HUES64 (cell line): ENCODE measurements at regions not wholly inside any gene's neighbourhood (a gene's known extent, or its start where the extent isn't known, plus 50 kb on each side); places are given as distances from the start of the nearest gene placed in this dataset.
A peak's percentile ranks its signal among the peaks of the same experiment; 100 is the strongest.

Source experiments
- H3K27ac ChIP-seq: 2 replicates; pipeline ENCODE4 v1.7.0; 2013; ENCODE audit warnings: low read depth, low read length, inconsistent platforms
- H3K27me3 ChIP-seq: 2 replicates; pipeline ENCODE4 v1.6.1; 2013; ENCODE audit warnings: mild to moderate bottlenecking, low read length; ENCODE audit not compliant: insufficient read depth
- H3K36me3 ChIP-seq: 2 replicates; pipeline ENCODE4 v1.6.1; 2013; ENCODE audit warnings: mild to moderate bottlenecking, low read length; ENCODE audit not compliant: insufficient read depth
- H3K4me1 ChIP-seq: 2 replicates; pipeline ENCODE4 v1.6.1; 2013; ENCODE audit warnings: mild to moderate bottlenecking, low read length, moderate library complexity; ENCODE audit not compliant: insufficient read depth
- H3K4me3 ChIP-seq: 2 replicates; pipeline ENCODE4 v1.5.1; 2013; ENCODE audit warnings: mild to moderate bottlenecking, low read length, moderate library complexity
- H3K9ac ChIP-seq: 2 replicates; pipeline ENCODE4 v1.6.1; 2013; ENCODE audit warnings: mild to moderate bottlenecking, low read depth, low read length
- H3K9me3 ChIP-seq: 2 replicates; pipeline ENCODE4 v1.6.1; 2013; ENCODE audit warnings: low read depth, low read length; ENCODE audit not compliant: insufficient read depth
- WGBS: fragments of 150-250, 120-280 bp; methylation state at CpG from one replicate; pipeline ENCODE4 v1.1.7; 2013; ENCODE audit warnings: missing lambda C conversion rate; 5-methylcytosine and 5-hydroxymethylcytosine counted together

DNA sequence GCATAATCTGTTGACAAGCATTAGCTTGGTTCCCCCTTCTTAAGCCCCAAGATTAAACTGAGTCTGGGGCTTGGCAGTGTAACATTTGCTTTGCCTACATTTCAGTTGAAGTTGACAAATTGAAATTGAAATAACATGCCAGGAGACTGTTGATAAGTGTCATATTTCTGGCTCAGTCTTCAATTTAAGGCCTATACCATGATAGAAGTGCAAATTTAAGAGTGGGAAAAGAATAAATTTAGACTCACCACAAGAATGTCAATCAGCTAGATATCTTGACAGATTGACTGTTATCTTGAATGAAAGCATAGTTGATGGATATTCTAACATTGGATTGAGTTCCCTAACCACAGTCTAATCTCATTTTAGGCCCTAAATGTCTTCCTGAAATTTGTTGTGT is 117.6 kb downstream of the MAGEB17 start:
- Histone ChIP-seq H3K9ac (no peak overlapping the region), H3K36me3 (no peaks in the 10 kb centered on the region), H3K27me3 (no peaks in the 10 kb centered on the region), H3K4me3 (no peak overlapping the region), H3K27ac (no peak overlapping the region), H3K9me3 (no peaks in the 10 kb centered on the region), H3K4me1 (no peaks in the 10 kb centered on the region)

DNA sequence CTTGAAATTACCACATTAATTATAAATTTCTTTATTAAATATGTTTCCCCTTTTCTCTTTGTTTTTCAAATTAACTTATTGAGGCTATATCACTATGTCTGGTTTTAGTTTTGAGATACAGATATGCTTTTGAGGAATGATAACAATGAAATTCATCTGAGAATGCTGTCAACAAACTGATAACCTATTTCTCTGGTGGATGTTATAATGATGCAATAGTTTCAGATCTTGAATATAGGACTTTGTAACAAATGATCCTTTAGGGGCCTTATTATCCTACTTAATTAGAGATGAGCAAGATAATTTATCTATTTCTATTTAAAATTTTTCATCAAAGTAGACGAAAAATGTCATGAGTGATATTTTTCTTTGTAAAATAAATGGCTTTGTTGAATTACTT is 123.7 kb downstream of the MAGEB17 start:
- Histone ChIP-seq H3K9ac (no peak overlapping the region), H3K36me3 (no peaks in the 10 kb centered on the region), H3K4me3 (no peak overlapping the region), H3K27ac (no peak overlapping the region), H3K4me1 (0 out of 2 replicates have a peak, but pooled peaks cover 5% of the 10 kb centered on the region), H3K27me3 (no peaks in the 10 kb centered on the region), H3K9me3 (no peaks in the 10 kb centered on the region)
- no CpG with 5 or more reads among the region's 1 CpG for WGBS

DNA sequence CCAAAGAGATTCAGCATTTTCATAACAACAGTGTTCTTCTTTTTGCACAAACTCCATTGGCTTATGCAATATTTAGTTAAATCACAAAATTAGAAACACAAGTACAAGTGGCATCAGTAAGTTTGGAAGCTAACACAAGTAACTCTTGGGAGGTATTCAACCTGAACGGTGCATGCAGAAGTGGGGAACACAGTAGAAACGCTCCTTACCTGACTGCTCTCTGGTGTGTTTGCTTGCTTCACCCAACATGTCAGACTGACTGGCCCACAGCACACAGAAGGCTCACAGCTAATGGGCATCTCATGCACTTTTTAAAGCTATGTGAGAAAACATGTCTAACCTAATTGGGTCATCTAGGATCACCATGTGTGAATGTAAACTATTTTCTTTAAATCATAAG is 133.6 kb downstream of the MAGEB17 start:
- Histone ChIP-seq H3K27ac (no peak overlapping the region), H3K4me3 (no peak overlapping the region), H3K4me1 (no peaks in the 10 kb centered on the region), H3K9ac (no peak overlapping the region), H3K9me3 (no peaks in the 10 kb centered on the region), H3K36me3 (no peaks in the 10 kb centered on the region), H3K27me3 (no peaks in the 10 kb centered on the region)
- WGBS = 97% methylated on average over 2 of the region's 2 CpGs

DNA sequence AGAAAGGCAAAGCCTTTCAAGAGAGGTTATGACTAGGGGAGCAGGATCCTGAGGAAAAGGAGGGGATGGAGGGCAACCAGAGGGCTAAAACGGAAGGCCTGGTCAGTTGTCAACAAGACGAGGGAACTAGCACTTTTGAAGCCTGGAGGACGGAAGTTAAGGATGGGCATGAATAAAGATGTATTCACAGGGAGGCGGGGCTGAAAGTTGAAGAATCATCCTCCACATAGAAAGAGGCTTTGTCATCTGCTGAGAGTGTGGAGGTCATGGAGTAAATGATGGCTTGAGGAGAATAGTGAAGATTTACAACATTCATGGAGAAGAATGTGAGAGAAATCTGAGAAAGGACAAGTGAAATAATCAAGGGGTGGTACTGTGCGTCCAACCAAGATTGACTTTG is 137.5 kb downstream of the MAGEB17 start:
- H3K36me3 ChIP-seq = no peaks in the 10 kb centered on the region
- no peaks in the 10 kb centered on the region for H3K27me3 ChIP-seq
- no peaks in the 10 kb centered on the region for H3K4me1 ChIP-seq
- no peak overlapping the region for H3K4me3 ChIP-seq
- no peak overlapping the region for H3K27ac ChIP-seq
- H3K9me3 ChIP-seq = no peaks in the 10 kb centered on the region
- WGBS = 87% methylated on average over 5 of the region's 5 CpGs
- no peak overlapping the region for H3K9ac ChIP-seq

DNA sequence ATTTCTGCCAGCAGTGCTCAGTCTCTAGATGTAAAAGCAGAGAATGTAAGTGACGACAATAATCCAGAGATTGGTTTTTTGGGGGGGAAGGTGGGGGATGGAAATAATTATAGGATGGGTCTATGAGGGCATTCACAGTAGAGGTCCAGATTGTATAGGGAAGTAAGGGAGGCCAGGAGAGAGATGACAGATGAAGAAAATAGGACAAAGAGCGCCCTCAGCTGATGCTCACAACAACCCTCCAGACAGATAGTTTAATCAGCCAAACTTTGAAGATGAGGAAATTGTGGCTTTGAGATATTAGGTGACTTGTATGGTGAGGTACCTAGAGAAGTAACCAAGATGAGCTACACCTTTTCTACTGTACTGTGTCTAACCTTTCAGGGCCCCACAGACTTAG is 137.9 kb downstream of the MAGEB17 start:
- Histone ChIP-seq H3K4me1 (no peaks in the 10 kb centered on the region), H3K27me3 (no peaks in the 10 kb centered on the region), H3K4me3 (no peak overlapping the region), H3K9me3 (no peaks in the 10 kb centered on the region), H3K27ac (no peak overlapping the region), H3K9ac (no peak overlapping the region), H3K36me3 (no peaks in the 10 kb centered on the region)
- 97% methylated on average over 2 of the region's 2 CpGs for WGBS

DNA sequence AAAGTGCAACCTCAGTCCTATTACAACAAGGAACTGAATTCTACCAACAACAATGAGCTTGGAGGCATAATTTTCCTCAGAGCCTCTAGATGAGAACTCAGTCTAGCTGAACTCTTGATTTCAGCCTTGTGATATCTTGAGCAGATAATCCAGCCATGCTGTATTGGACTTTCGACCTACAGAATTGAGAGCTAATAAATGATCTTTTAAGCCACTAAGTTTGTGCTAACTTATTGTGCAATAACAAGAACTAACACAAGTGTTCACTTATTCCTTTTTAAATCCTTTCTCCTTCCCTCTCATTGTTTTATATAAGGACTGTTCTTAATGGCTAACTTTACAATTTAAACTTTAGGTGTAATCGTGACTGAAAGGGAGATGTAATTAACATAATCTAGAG is 140.7 kb downstream of the MAGEB17 start:
- H3K4me3 ChIP-seq = no peak overlapping the region
- 94% methylated on average over 2 of the region's 2 CpGs for WGBS
- no peaks in the 10 kb centered on the region for H3K9me3 ChIP-seq
- H3K36me3 ChIP-seq = no peaks in the 10 kb centered on the region
- H3K27ac ChIP-seq = no peak overlapping the region
- peaks cover 9% of the 10 kb centered on the region; the same call in 1 of the 2 replicates for H3K4me1 ChIP-seq
- no peaks in the 10 kb centered on the region for H3K27me3 ChIP-seq
- H3K9ac ChIP-seq = no peak overlapping the region

DNA sequence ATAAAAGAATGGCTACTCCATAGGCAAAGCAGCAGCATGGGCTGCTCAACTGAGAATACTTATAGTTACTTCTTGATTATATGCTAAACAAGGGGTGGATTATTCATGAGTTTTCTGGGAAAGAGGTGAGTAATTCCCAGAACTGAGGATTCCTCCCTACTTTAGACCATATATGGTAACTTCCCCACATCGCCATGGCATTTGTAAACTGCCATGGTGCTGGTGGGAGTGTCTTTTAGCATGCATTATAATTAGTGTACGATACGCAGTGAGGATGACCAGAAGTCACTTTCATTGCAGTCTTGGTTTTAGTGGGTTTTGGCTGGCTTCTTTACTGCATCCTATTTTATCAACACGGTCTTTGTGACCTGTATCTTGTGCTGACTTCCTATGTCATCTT is 141.5 kb downstream of the MAGEB17 start:
- Histone ChIP-seq H3K4me3 (no peak overlapping the region), H3K4me1 (peaks cover 15% of the 10 kb centered on the region; the same call in 1 of the 2 replicates), H3K36me3 (no peaks in the 10 kb centered on the region), H3K27ac (no peak overlapping the region), H3K9me3 (no peaks in the 10 kb centered on the region), H3K9ac (no peak overlapping the region), H3K27me3 (no peaks in the 10 kb centered on the region)
- 94% methylated on average over 3 of the region's 4 CpGs for WGBS

DNA sequence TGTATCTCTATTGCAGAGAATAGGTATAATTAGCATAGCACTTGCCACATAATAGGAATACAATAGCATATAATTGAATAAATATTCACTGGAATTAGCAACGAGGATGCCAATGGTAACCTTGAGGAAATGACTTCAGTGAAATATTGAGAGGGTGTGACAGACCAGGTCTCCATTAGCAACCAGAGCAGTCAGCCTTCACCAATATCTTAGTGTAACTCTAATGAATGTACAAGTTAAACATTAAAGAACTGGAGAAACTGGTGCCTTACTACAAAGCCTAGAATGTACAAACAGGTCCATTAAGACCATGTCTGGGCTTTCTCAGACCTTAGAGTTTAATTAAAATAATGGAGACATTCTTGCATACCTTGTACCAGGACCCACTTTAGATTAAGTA is 143.0 kb downstream of the MAGEB17 start:
- peaks cover 25% of the 10 kb centered on the region; the same call in 1 of the 2 replicates for H3K4me1 ChIP-seq
- H3K9ac ChIP-seq = no peak overlapping the region
- WGBS = no CpG with 5 or more reads among the region's 1 CpG
- H3K27me3 ChIP-seq = no peaks in the 10 kb centered on the region
- H3K9me3 ChIP-seq = no peaks in the 10 kb centered on the region
- H3K4me3 ChIP-seq = no peak overlapping the region
- no peak overlapping the region for H3K27ac ChIP-seq
- no peaks in the 10 kb centered on the region for H3K36me3 ChIP-seq

DNA sequence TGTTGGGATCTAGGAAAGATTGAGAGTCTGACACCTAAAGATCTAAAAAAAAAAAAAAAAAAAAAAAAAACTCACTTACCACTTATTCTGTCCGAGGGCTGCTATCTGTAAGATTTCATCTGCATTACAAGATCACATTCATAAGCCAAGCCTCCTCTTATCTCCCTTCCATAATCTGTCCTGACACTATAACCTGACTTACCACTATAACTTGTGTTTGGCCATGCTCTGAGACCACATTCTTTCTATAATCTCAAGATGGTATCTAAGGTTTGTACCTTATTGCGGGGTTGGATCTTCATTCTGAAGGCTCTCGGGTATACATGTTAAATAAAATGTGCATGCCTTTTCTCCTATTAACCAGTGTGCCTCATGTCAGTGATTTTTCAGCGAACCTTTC is 144.4 kb downstream of the MAGEB17 start:
- Histone ChIP-seq H3K4me3 (no peak overlapping the region), H3K4me1 (peaks cover 25% of the 10 kb centered on the region; the same call in 1 of the 2 replicates), H3K36me3 (no peaks in the 10 kb centered on the region), H3K27me3 (no peaks in the 10 kb centered on the region), H3K9me3 (no peaks in the 10 kb centered on the region), H3K9ac (no peak overlapping the region), H3K27ac (no peak overlapping the region)
- 83% methylated on average over 3 of the region's 4 CpGs for WGBS

DNA sequence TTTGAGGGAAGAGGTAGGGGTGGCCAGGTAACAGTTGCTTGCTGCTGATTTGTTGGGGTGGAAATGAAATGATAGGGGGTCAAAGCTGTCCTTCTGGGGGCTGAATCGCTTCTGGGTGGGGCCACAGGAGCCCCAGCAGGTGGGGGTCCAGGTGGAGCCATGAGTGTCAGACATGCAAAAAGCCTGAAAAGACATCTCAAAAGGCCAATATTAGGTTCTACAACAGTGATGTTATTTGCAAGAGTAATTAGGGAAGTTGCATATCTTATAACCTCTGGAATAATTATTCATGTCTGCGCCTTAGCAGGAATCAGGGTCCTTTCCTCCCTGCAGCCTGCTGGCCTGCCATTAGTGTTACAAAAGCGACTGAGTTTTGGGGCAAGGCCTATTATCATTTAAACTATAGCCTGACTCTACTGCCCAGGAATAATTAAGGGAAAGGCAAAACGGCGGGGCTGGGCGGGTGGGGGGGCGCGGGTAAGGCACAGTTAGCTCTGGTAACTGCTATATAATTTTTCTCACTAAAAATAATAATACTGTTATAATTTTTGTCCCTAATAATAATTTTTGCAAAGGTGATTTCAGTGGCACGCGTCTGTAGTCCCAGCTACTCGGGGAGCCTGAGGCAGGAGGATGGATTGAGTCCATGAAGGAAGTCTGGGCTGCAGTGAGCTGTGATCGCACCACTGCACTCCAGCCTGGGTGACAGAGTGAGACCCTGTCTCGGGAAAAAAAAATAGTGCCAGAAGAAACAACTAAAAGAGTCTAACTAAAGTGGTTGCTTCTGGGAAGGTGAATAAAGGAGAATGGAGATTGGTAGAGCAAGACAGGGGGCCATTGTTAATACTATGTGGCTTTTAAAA is 145.7 kb downstream of the MAGEB17 start:
- H3K36me3 ChIP-seq = no peaks in the 10 kb centered on the region
- H3K9ac ChIP-seq = no peak overlapping the region
- H3K9me3 ChIP-seq = no peaks in the 10 kb centered on the region
- H3K4me3 ChIP-seq = no peak overlapping the region
- peaks cover 25% of the 10 kb centered on the region; the same call in 1 of the 2 replicates for H3K4me1 ChIP-seq
- H3K27me3 ChIP-seq = no peaks in the 10 kb centered on the region
- WGBS = 35% methylated on average over 8 of the region's 13 CpGs
- H3K27ac ChIP-seq = peak overlapping the region; percentile 67; the same call in 1 of the 2 replicates

DNA sequence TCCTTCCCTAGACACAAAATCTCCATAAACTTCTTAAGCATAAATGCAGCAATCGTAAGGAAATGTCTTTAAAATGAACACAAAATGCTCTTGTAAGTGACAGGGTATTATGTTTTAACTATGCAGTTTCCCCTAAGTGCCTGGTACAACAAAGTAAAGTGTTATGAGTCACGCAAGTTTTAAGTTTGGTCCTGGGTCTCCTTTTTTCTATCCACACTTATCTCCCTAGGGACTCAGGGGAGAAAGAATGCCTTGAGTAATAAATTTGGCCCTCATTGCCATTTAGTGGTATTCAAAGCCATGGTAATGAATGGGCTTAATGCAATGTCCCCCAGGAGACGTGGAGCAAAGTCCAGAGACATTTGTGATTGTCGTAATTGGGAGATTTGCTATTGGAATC is 149.1 kb downstream of the MAGEB17 start:
- Histone ChIP-seq H3K36me3 (no peaks in the 10 kb centered on the region), H3K27ac (no peak overlapping the region), H3K9me3 (0 out of 2 replicates have a peak, but pooled peaks cover 4% of the 10 kb centered on the region), H3K9ac (no peak overlapping the region), H3K4me3 (no peak overlapping the region), H3K27me3 (no peaks in the 10 kb centered on the region), H3K4me1 (peaks cover 25% of the 10 kb centered on the region; the same call in 1 of the 2 replicates)
- 87% methylated on average over 3 of the region's 4 CpGs for WGBS
